WI38 (cell line): ENCODE measurements at regions not wholly inside any gene's neighbourhood (a gene's known extent, or its start where the extent isn't known, plus 50 kb on each side); places are given as distances from the start of the nearest gene placed in this dataset.

Experiments used
- H3K4me3 ChIP-seq: 2 replicates; pipeline ENCODE4 v1.5.1; 2011; ENCODE audit warnings: low read depth, mild to moderate bottlenecking, control low read depth, low read length
- TF ChIP-seq, protein P1 (sequence below): IDR thresholded peaks from 2 replicates; pipeline ENCODE4 v1.5.1; 2012; ENCODE audit warnings: low read depth, mild to moderate bottlenecking, control low read depth, low read length

DNA sequence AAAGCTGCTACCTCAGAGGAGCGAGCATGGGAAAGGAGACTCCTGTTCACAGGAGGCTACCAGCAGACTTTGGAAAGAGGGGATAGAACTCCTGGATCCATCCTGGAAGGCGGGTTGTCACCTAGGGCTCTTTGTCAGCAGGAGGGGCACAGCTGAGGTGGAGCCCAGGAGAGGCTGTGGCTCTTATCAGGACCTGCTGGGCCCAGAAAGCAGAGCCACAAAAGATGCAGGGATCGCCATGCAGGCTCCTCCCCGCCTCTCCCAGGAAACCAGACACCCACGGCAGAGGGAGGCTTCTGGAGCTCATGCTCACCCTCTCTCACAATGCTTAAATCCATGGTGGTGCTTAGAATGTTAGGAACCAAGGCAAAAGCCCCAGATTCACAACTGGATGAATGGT is 994.2 kb downstream of the UQCRFS1 start:
- no peak overlapping the region for H3K4me3 ChIP-seq
- TF ChIP-seq, protein P1, sequence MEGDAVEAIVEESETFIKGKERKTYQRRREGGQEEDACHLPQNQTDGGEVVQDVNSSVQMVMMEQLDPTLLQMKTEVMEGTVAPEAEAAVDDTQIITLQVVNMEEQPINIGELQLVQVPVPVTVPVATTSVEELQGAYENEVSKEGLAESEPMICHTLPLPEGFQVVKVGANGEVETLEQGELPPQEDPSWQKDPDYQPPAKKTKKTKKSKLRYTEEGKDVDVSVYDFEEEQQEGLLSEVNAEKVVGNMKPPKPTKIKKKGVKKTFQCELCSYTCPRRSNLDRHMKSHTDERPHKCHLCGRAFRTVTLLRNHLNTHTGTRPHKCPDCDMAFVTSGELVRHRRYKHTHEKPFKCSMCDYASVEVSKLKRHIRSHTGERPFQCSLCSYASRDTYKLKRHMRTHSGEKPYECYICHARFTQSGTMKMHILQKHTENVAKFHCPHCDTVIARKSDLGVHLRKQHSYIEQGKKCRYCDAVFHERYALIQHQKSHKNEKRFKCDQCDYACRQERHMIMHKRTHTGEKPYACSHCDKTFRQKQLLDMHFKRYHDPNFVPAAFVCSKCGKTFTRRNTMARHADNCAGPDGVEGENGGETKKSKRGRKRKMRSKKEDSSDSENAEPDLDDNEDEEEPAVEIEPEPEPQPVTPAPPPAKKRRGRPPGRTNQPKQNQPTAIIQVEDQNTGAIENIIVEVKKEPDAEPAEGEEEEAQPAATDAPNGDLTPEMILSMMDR: no peak

DNA sequence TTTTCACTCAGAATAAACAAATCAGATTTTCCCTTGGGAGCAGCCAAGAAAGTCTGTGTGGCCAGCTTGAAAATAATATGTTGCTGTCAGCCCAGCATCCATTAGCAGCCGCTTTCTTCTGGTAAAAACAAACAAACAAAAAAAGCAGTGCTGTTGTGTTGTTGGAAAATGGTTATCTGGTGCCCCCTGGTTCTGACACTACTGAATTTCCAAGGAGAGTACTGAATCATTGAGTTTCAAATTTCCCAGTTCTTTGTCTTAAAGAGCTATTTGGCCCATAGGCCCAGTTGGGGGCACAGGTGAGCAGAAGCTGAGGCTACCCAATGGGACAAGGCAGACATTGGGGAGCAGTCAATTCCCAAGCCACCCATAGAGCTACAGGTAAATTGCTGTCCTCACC is 995.9 kb downstream of the UQCRFS1 start:
- no peak overlapping the region for H3K4me3 ChIP-seq
- TF ChIP-seq, protein P1: no peak

DNA sequence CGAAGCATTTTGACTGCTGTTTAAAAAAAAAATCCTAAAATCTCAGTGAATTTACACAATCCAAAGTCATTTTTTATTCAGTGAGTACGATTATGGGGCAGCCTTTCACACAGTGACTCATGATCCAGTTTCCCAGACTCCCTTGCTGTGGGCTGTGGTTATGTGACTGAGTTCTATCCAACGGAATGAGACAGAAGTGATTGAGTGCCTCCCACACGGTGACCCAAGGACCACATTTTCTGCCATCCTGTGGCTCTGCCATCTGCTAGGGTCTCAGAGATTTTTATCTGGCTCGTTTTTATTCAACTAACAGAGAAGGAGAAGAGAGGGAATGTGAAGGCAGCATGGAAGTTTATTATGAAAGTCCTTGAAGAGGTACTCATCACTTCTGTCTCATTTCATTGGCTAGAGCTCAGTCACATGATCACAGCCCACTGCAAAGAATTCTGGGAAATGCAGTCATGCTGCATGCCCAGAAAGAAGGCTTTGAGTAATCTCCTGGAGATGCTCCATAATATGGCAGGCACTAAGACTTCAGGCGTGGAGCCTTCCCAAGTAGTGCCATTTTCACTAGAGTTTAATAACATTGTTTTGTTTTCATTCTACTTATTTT is 999.4 kb downstream of the UQCRFS1 start:
- no peak overlapping the region for H3K4me3 ChIP-seq
- TF ChIP-seq, protein P1: no peak

DNA sequence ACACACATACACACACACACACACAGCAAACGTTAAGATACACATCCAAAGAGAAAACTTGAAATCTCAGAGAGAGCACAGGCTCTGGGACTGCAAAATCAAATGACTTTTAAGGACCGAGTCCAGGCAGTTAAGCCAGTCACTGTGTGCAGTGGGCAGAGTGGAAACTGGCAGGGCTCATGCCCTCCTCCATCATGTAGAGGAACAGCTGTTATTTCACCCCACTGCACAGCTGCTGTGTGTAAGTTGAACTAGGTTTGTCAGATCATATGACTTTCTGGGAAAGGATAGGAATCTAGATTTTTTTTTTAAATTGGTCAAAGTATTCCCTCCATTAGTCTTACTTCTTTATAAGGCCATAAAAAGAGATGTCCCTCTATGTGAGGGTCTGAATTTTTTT is 1002.1 kb downstream of the UQCRFS1 start:
- no peak overlapping the region for H3K4me3 ChIP-seq
- TF ChIP-seq, protein P1: no peak

DNA sequence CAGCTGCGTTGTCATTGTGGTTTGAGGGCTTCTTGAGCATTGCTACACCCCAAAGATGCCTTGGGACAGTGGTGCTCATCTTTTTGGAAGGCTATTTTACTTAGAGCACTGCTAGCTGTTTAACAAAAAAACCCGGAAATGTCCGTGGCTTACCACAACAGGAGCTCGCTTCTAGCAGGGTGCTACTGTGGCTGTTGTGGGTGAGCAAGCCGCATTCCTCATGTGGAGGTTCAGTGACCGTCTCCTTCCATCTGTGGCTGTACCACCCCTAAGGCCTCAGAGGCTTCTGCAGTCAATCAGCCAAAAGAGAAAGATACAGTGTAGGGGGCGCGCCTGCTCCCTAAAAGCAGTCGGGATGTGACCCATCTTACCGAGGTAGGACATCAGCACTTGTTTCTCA is 1004.2 kb downstream of the UQCRFS1 start:
- no peak overlapping the region for H3K4me3 ChIP-seq
- TF ChIP-seq, protein P1: no peak

DNA sequence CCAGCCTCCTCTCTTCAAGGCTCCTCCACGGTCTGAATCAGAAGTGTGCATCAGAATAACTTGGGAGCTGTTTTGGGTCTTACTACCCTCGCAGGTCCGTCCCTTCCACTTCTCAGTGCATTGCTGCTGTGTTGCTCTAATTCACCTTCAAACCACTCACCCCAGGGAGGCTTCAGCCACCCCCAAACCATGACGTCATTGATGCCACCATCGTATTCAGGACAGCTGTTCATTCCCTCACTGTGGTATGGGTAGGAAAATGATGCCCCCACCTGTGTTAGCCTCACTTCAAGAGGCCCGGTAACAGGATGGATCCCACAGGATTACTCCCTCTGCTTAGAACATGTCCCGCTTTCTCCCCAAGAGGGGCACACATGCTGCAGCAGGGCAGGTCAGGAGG is 1005.7 kb downstream of the UQCRFS1 start:
- H3K4me3 ChIP-seq: no peak overlapping the region
- TF ChIP-seq, protein P1: no peak

DNA sequence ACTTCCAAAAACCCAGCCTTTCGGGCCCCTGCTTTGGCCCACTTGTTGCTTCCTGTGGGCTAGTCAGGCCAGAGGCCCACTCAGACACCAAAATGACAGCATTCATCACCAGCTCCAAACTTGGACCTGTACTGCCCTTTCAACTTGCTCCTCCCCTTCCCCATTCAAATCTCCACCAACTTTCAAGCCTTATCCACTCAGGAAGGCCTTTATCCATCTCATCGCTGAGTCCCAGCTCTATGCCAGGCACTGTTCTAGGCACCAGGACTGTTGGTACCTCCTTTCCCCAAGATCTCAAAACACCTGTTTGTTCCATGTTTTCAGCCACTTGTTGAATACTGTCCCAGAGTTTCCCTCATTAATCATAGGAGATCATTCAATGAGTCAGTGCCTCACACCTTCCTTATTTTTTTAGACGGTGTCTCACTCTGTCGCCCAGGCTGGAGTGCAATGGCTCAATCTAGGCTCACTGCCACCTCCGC is 1011.4 kb downstream of the UQCRFS1 start:
- TF ChIP-seq, protein P1: no peak
- no peak overlapping the region for H3K4me3 ChIP-seq
